DOHH2 (cell line): ENCODE measurements at regions not wholly inside any gene's neighbourhood (a gene's known extent, or its start where the extent isn't known, plus 50 kb on each side); places are given as distances from the start of the nearest gene placed in this dataset.

Source experiments
- H3F3A ChIP-seq: fragments of 200-600 bp; sonication (generic), shearing (Covaris generic); 2 replicates; pipeline ENCODE4 v1.6.0; 2016; ENCODE audit warnings: antibody characterized with exemption, mild to moderate bottlenecking; ENCODE audit not compliant: control insufficient read depth, insufficient read depth
- H3K27ac ChIP-seq: fragments of 200-600 bp; sonication (generic); 2 replicates; pipeline ENCODE4 v1.5.1; 2014; ENCODE audit warnings: low read depth, mild to moderate bottlenecking, low read length, moderate library complexity
- H3K27me3 ChIP-seq: fragments of 200-600 bp; sonication (generic); 2 replicates; pipeline ENCODE4 v1.6.1; 2014; ENCODE audit warnings: mild to moderate bottlenecking, low read length, mixed read lengths; ENCODE audit not compliant: control insufficient read depth
- H3K36me3 ChIP-seq: fragments of 200-600 bp; sonication (generic); 2 replicates; pipeline ENCODE4 v1.6.1; 2014; ENCODE audit warnings: mild to moderate bottlenecking, low read length, moderate library complexity, mixed read lengths; ENCODE audit not compliant: control insufficient read depth
- H3K4me1 ChIP-seq: fragments of 200-600 bp; sonication (generic); 2 replicates; pipeline ENCODE4 v1.6.1; 2014; ENCODE audit warnings: mild to moderate bottlenecking, low read length, mixed read lengths; ENCODE audit not compliant: control insufficient read depth
- H3K4me2 ChIP-seq: fragments of 200-600 bp; sonication (generic); 2 replicates; pipeline ENCODE4 v1.6.0; 2014; ENCODE audit warnings: mild to moderate bottlenecking, low read length, moderate library complexity
- H3K4me3 ChIP-seq: fragments of 200-600 bp; sonication (generic); 2 replicates; pipeline ENCODE4 v1.5.1; 2014; ENCODE audit warnings: mild to moderate bottlenecking, low read length, mixed read lengths
- H3K79me2 ChIP-seq: fragments of 200-600 bp; sonication (generic); 2 replicates; pipeline ENCODE4 v1.6.1; 2014; ENCODE audit warnings: mild to moderate bottlenecking, low read length, mixed read lengths; ENCODE audit not compliant: control insufficient read depth
- H3K9me2 ChIP-seq: fragments of 200-600 bp; sonication (generic); replicated peaks from 2 replicates; pipeline ENCODE4 v1.6.1; 2014; ENCODE audit warnings: mild to moderate bottlenecking, low read length, mixed read lengths; ENCODE audit not compliant: control insufficient read depth
- H3K9me3 ChIP-seq: fragments of 200-600 bp; sonication (generic); 2 replicates; pipeline ENCODE4 v1.6.1; 2014; ENCODE audit warnings: antibody characterized with exemption, low read length, mixed read lengths; ENCODE audit not compliant: control insufficient read depth, insufficient read depth
- H4K20me1 ChIP-seq: fragments of 200-600 bp; sonication (generic); 2 replicates; pipeline ENCODE4 v1.6.0; 2014; ENCODE audit warnings: low read depth, mild to moderate bottlenecking, antibody characterized with exemption, low read length, moderate library complexity; ENCODE audit not compliant: control insufficient read depth, insufficient read depth
- CTCF ChIP-seq: fragments of 200-600 bp; sonication (generic); IDR thresholded peaks from one replicate; pipeline ENCODE4 v1.5.1; 2014; ENCODE audit warnings: antibody characterized with exemption, mild to moderate bottlenecking, low read depth, low read length; ENCODE audit not compliant: poor library complexity, severe bottlenecking
- EZH2phosphoT487 ChIP-seq: fragments of 200-600 bp; sonication (generic); IDR thresholded peaks from 2 replicates; pipeline ENCODE4 v1.6.1; 2017; ENCODE audit warnings: borderline replicate concordance, mild to moderate bottlenecking, antibody characterized with exemption, low read length, moderate library complexity, mixed read lengths

GRCh38 chr20:60718743-60719480 lies 533.1 kb upstream of the CDH4 start:
- no peaks in the 10 kb centered on the region for H4K20me1 ChIP-seq
- H3K27ac ChIP-seq = no peak overlapping the region
- no peaks in the 10 kb centered on the region for H3K27me3 ChIP-seq
- TF ChIP-seq EZH2phosphoT487 (no peak), CTCF (no peak)
- H3K4me1 ChIP-seq = no peaks in the 10 kb centered on the region
- no peak overlapping the region for H3K4me3 ChIP-seq
- H3K9me3 ChIP-seq = no peaks in the 10 kb centered on the region; the same call in 1 of the 2 replicates
- H3K9me2 ChIP-seq = no peaks in the 10 kb centered on the region
- no peaks in the 10 kb centered on the region for H3K36me3 ChIP-seq
- no peaks in the 10 kb centered on the region for H3F3A ChIP-seq
- no peaks in the 10 kb centered on the region for H3K79me2 ChIP-seq
- no peak overlapping the region for H3K4me2 ChIP-seq

- Histone ChIP-seq H3K27me3 (no peaks in the 10 kb centered on the region), H3K4me2 (no peak overlapping the region)
- TF ChIP-seq CTCF = no peak
- no peak for TF ChIP-seq EZH2phosphoT487
These were observed 526.7 kb upstream of the CDH4 start for GRCh38 chr20:60725311-60725906.

GRCh38 chr20:60727425-60727824 lies 524.6 kb upstream of the CDH4 start:
- Histone ChIP-seq H3K27ac (no peak overlapping the region), H3K9me3 (no peaks in the 10 kb centered on the region), H3K4me2 (no peak overlapping the region), H3K9me2 (no peaks in the 10 kb centered on the region), H3K4me3 (no peak overlapping the region), H3K4me1 (no peaks in the 10 kb centered on the region), H3K79me2 (no peaks in the 10 kb centered on the region), H3F3A (no peaks in the 10 kb centered on the region), H3K27me3 (no peaks in the 10 kb centered on the region), H3K36me3 (no peaks in the 10 kb centered on the region), H4K20me1 (no peaks in the 10 kb centered on the region)
- TF ChIP-seq EZH2phosphoT487 = no peak
- TF ChIP-seq CTCF = no peak

More at GRCh38 chr20:60725311-60725906, 526.7 kb upstream of the CDH4 start:
- Histone ChIP-seq H4K20me1 (no peaks in the 10 kb centered on the region), H3K79me2 (no peaks in the 10 kb centered on the region), H3K9me2 (no peaks in the 10 kb centered on the region), H3K27ac (no peak overlapping the region), H3F3A (no peaks in the 10 kb centered on the region), H3K4me1 (no peaks in the 10 kb centered on the region), H3K36me3 (no peaks in the 10 kb centered on the region), H3K4me3 (no peak overlapping the region), H3K9me3 (no peaks in the 10 kb centered on the region)
